ENCODE measurements at regions not wholly inside any gene's neighbourhood (a gene's known extent, or its start where the extent isn't known, plus 50 kb on each side); places are given as distances from the start of the nearest gene placed in this dataset.

DNA sequence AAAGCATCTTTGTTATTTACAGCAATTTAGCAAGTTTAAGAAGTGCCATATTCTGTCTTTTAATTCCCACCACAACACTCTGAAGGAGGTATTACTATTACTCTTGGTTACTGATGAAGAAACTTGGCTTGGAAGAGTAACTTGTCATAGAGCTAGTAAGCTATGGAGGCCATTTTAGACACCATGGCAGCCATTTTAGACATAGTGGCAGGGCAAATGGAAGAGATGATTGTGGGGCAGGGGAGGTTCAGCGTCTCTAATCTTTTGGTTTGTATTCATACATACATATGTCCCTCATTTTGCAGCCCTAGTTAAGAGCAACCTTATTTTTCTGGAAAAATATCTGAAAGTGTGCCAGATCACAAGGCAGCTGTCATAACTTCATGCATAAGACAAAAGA lies 82.6 kb upstream of the SOX1 start:
- TF ChIP-seq, protein P1, sequence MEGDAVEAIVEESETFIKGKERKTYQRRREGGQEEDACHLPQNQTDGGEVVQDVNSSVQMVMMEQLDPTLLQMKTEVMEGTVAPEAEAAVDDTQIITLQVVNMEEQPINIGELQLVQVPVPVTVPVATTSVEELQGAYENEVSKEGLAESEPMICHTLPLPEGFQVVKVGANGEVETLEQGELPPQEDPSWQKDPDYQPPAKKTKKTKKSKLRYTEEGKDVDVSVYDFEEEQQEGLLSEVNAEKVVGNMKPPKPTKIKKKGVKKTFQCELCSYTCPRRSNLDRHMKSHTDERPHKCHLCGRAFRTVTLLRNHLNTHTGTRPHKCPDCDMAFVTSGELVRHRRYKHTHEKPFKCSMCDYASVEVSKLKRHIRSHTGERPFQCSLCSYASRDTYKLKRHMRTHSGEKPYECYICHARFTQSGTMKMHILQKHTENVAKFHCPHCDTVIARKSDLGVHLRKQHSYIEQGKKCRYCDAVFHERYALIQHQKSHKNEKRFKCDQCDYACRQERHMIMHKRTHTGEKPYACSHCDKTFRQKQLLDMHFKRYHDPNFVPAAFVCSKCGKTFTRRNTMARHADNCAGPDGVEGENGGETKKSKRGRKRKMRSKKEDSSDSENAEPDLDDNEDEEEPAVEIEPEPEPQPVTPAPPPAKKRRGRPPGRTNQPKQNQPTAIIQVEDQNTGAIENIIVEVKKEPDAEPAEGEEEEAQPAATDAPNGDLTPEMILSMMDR (IDR thresholded peaks at IDR 0.05; ENCODE audit: borderline replicate concordance, extremely low read depth, insufficient read depth) = no peak
- H3K4me1 ChIP-seq (ENCODE audit: control insufficient read depth in 2 of 3, insufficient read depth in 2 of 3, low read depth in 1 of 3, low read length in 3 of 3) = no peaks in the 10 kb centered on the region
- intact Hi-C loops (cut with DNase I) = no loop called here
- H3K36me3 ChIP-seq (ENCODE audit: control insufficient read depth in 2 of 3, insufficient read depth in 3 of 3, low read length in 3 of 3) = no peaks in the 10 kb centered on the region
- no peak overlapping the region for H3K9ac ChIP-seq (ENCODE audit: low read length in 3 of 3)
- no peak overlapping the region for H3K4me3 ChIP-seq (ENCODE audit: low read length in 3 of 3)
- no peaks in the 10 kb centered on the region for H3K27me3 ChIP-seq (ENCODE audit: control insufficient read depth, insufficient read depth, low read length)
- DNase-seq (no peak), FAIRE-seq (no peak)
- peaks cover 0 to 5% (median 0%) of the 10 kb centered on the region in 3 donors for H3K9me3 ChIP-seq (ENCODE audit: control insufficient read depth in 2 of 3, insufficient read depth in 1 of 3, low read length in 3 of 3)
- no peak overlapping the region for H3K27ac ChIP-seq (ENCODE audit: low read depth in 2 of 2, low read length in 2 of 2)

DNA sequence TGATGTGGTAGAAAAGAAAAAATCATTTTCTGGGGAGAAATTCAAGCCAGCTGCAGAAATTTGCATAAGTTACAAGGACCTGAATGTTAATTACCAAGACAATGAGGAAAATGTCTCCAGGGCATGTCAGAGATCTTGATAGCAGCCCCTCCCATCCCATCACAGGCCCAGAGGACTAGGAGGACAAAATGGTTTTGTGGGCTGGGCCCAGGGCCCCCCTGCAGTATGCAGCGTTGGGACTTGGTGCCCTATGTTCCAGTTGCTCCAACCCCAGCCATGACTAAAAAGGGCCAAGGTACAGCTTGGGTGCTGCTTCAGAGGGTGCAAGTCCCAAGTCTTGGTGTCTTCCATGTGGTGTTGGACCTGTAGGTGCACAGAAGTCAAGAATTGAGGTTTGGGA lies 76.6 kb upstream of the SOX1 start:
- no peaks in the 10 kb centered on the region for H3K4me1 ChIP-seq (ENCODE audit: control insufficient read depth in 2 of 3, insufficient read depth in 2 of 3, low read depth in 1 of 3, low read length in 3 of 3)
- no peak overlapping the region for H3K9ac ChIP-seq (ENCODE audit: low read length in 3 of 3)
- no peak overlapping the region for H3K4me3 ChIP-seq (ENCODE audit: low read length in 3 of 3)
- H3K9me3 ChIP-seq (ENCODE audit: control insufficient read depth in 2 of 3, insufficient read depth in 1 of 3, low read length in 3 of 3) = peaks cover 0 to 10% (median 0%) of the 10 kb centered on the region in 3 donors
- DNase-seq = no peak
- intact Hi-C loops (cut with DNase I) = no loop called here
- no peaks in the 10 kb centered on the region for H3K27me3 ChIP-seq (ENCODE audit: control insufficient read depth, insufficient read depth, low read length)
- no peak for FAIRE-seq
- no peak overlapping the region for H3K27ac ChIP-seq (ENCODE audit: low read depth in 2 of 2, low read length in 2 of 2)
- H3K36me3 ChIP-seq (ENCODE audit: control insufficient read depth in 2 of 3, insufficient read depth in 3 of 3, low read length in 3 of 3) = no peaks in the 10 kb centered on the region
- TF ChIP-seq, protein P1 (IDR thresholded peaks at IDR 0.05; ENCODE audit: borderline replicate concordance, extremely low read depth, insufficient read depth) = no peak

DNA sequence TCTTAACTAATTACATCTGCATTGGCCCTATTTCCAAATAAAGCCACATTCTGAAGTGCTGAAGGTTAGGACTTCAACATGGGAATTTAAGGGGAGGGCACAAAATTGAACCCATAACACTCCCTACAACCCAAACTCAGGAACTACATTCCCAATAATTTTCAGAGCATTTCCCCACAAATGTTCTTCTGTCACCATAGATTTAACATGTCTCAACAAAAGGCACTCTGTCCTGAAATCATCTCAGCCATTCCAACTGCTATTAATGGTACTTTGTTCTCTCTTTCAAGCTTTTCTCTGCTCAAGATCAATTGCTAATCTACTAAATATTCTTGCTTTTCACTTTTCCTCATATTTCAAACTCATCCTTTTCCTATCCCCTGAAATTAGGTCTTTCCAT lies 74.0 kb upstream of the SOX1 start:
- Histone ChIP-seq H3K27ac (ENCODE audit: low read depth in 2 of 2, low read length in 2 of 2) (no peak overlapping the region), H3K27me3 (ENCODE audit: control insufficient read depth, insufficient read depth, low read length) (no peaks in the 10 kb centered on the region), H3K4me1 (ENCODE audit: control insufficient read depth in 2 of 3, insufficient read depth in 2 of 3, low read depth in 1 of 3, low read length in 3 of 3) (no peaks in the 10 kb centered on the region), H3K36me3 (ENCODE audit: control insufficient read depth in 2 of 3, insufficient read depth in 3 of 3, low read length in 3 of 3) (no peaks in the 10 kb centered on the region), H3K9ac (ENCODE audit: low read length in 3 of 3) (no peak overlapping the region), H3K9me3 (ENCODE audit: control insufficient read depth in 2 of 3, insufficient read depth in 1 of 3, low read length in 3 of 3) (peaks cover 0 to 10% (median 0%) of the 10 kb centered on the region in 3 donors), H3K4me3 (ENCODE audit: low read length in 3 of 3) (no peak overlapping the region)
- TF ChIP-seq, protein P1 (IDR thresholded peaks at IDR 0.05; ENCODE audit: borderline replicate concordance, extremely low read depth, insufficient read depth) = no peak
- no peak for FAIRE-seq
- intact Hi-C loops (cut with DNase I) = no loop called here
- DNase-seq = no peak

DNA sequence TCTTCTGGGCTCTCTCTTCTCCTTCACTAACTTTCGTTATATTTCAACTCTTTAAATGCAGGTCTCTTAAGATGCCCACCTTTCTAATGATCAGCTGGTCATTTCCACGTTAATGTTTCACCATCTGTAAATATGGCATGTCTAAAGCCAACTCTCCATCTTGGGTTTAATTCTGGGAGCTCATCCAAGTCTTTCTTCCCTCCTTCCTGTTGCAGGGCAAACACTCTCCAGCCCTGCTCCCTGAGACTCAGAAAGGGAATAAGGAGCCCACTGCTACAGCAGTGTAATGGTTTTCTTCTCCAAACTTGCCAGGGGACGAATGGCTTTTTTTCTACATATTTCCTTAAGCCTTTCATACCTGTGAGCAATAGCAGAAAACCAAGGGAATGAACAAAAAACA lies 73.3 kb upstream of the SOX1 start:
- FAIRE-seq = no peak
- TF ChIP-seq, protein P1 (IDR thresholded peaks at IDR 0.05; ENCODE audit: borderline replicate concordance, extremely low read depth, insufficient read depth) = no peak
- no peak for DNase-seq
- H3K9ac ChIP-seq (ENCODE audit: low read length in 3 of 3) = no peak overlapping the region
- intact Hi-C loops (cut with DNase I) = no loop called here
- no peaks in the 10 kb centered on the region for H3K36me3 ChIP-seq (ENCODE audit: control insufficient read depth in 2 of 3, insufficient read depth in 3 of 3, low read length in 3 of 3)
- H3K4me1 ChIP-seq (ENCODE audit: control insufficient read depth in 2 of 3, insufficient read depth in 2 of 3, low read depth in 1 of 3, low read length in 3 of 3) = no peaks in the 10 kb centered on the region
- H3K27me3 ChIP-seq (ENCODE audit: control insufficient read depth, insufficient read depth, low read length) = no peaks in the 10 kb centered on the region
- no peak overlapping the region for H3K4me3 ChIP-seq (ENCODE audit: low read length in 3 of 3)
- no peak overlapping the region for H3K27ac ChIP-seq (ENCODE audit: low read depth in 2 of 2, low read length in 2 of 2)
- H3K9me3 ChIP-seq (ENCODE audit: control insufficient read depth in 2 of 3, insufficient read depth in 1 of 3, low read length in 3 of 3) = peaks cover 0 to 9% (median 0%) of the 10 kb centered on the region in 3 donors

All from kidney (tissue), 13 donors.